ENCODE measurements at regions not wholly inside any gene's neighbourhood (a gene's known extent, or its start where the extent isn't known, plus 50 kb on each side); places are given as distances from the start of the nearest gene placed in this dataset.

DNA sequence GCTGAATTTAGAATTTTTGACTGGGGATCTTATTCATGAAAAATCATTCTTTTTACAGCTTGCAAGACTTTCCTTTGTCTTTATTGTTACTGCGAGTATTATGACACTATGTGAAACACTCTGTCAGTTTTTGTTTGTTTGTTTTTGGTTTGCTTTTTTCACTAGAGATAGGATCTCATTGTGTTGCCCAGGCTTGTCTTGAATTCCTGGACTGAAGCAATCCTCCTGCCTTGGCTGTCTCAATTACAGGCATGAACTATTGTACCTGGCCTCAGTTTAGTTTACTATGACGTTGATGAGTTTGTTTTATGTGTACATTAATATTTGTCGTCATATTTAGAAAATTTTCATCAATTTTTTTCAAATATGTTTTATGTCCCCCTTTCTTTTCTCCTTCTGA, 1030.0 kb upstream of the PRR20A start:
- TF ChIP-seq, protein P1, sequence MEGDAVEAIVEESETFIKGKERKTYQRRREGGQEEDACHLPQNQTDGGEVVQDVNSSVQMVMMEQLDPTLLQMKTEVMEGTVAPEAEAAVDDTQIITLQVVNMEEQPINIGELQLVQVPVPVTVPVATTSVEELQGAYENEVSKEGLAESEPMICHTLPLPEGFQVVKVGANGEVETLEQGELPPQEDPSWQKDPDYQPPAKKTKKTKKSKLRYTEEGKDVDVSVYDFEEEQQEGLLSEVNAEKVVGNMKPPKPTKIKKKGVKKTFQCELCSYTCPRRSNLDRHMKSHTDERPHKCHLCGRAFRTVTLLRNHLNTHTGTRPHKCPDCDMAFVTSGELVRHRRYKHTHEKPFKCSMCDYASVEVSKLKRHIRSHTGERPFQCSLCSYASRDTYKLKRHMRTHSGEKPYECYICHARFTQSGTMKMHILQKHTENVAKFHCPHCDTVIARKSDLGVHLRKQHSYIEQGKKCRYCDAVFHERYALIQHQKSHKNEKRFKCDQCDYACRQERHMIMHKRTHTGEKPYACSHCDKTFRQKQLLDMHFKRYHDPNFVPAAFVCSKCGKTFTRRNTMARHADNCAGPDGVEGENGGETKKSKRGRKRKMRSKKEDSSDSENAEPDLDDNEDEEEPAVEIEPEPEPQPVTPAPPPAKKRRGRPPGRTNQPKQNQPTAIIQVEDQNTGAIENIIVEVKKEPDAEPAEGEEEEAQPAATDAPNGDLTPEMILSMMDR (IDR thresholded peaks at IDR 0.05; ENCODE audit: insufficient read depth, low read length, poor library complexity, severe bottlenecking) = no peak
- Histone ChIP-seq H3K27me3 (replicated peaks; ENCODE audit: control insufficient read depth, insufficient read depth, low read length) (no peaks in the 10 kb centered on the region), H3K4me3 (replicated peaks; ENCODE audit: low read depth, low read length) (no peak overlapping the region), H3K36me3 (ENCODE audit: control insufficient read depth, insufficient read depth, low read length) (no peaks in the 10 kb centered on the region)
- no peak for DNase-seq (ENCODE audit: extremely low read depth, insufficient read length)

DNA sequence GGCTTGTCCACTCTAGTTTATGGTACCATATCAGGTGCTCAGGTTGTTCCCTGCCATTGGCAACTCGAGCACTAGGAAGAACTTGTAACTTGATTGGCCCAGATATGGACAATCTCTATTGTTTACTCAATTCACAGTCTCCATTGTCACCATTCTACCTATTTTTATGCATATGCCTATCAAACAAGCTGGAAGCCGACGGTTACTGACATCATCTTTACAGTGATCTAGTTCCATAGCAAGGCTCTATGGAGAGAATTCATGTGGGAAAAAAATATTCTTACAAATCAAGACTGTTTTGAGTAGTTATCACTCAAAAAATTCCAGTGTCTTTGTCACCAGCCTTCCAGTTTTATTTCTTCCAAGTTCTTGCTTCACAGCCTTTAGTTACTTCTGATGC, 1006.2 kb upstream of the PRR20A start:
- H3K27me3 ChIP-seq (replicated peaks; ENCODE audit: control insufficient read depth, insufficient read depth, low read length) = no peaks in the 10 kb centered on the region
- H3K4me3 ChIP-seq (replicated peaks; ENCODE audit: low read depth, low read length) = no peak overlapping the region
- no peaks in the 10 kb centered on the region for H3K36me3 ChIP-seq (ENCODE audit: control insufficient read depth, insufficient read depth, low read length)
- DNase-seq (ENCODE audit: extremely low read depth, insufficient read length) = no peak
- TF ChIP-seq, protein P1 (IDR thresholded peaks at IDR 0.05; ENCODE audit: insufficient read depth, low read length, poor library complexity, severe bottlenecking) = no peak

DNA sequence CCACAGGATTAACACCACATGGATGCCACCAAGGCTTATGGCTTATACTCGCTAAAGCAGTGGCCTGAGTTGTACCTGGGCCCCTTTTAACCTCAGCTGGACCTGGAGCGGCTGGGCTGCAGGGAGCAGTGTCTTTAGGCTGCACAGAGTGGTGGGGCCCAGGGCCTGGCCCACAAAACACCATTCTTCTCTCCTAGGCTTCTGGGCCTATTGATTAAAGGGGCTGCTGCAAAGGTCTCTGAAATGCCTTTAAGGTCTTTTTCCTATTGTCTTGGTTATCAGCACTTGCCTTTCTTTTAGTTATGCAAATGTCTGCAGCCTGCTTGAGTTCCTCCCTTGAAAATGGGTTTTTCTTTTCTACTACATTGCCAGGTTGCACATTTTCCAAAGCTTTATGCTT, 973.9 kb upstream of the PRR20A start:
- Histone ChIP-seq H3K36me3 (ENCODE audit: control insufficient read depth, insufficient read depth, low read length) (no peaks in the 10 kb centered on the region), H3K4me3 (replicated peaks; ENCODE audit: low read depth, low read length) (no peak overlapping the region), H3K27me3 (replicated peaks; ENCODE audit: control insufficient read depth, insufficient read depth, low read length) (no peaks in the 10 kb centered on the region)
- DNase-seq (ENCODE audit: extremely low read depth, insufficient read length) = no peak
- TF ChIP-seq, protein P1 (IDR thresholded peaks at IDR 0.05; ENCODE audit: insufficient read depth, low read length, poor library complexity, severe bottlenecking) = no peak

DNA sequence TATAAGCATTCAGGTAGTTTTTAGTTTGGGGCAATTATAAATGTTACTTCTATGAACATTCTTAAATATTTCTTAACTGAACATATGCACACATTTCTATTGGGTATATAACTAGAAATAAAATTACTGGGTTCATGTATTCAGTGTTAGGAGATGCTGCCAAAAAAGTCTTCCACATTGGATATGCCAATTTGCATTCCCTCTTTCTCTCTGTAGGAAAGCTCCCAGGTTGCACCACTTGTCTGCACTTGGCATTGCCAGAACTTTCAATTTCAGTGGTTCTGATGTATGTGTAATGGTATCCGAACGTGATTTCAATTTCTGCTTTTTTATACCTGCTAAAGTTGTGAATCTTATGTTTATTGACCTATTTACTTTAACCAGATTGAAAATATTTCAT, 972.1 kb upstream of the PRR20A start:
- TF ChIP-seq, protein P1 (IDR thresholded peaks at IDR 0.05; ENCODE audit: insufficient read depth, low read length, poor library complexity, severe bottlenecking) = no peak
- H3K4me3 ChIP-seq (replicated peaks; ENCODE audit: low read depth, low read length) = no peak overlapping the region
- no peaks in the 10 kb centered on the region for H3K36me3 ChIP-seq (ENCODE audit: control insufficient read depth, insufficient read depth, low read length)
- DNase-seq (ENCODE audit: extremely low read depth, insufficient read length) = no peak
- no peaks in the 10 kb centered on the region for H3K27me3 ChIP-seq (replicated peaks; ENCODE audit: control insufficient read depth, insufficient read depth, low read length)

DNA sequence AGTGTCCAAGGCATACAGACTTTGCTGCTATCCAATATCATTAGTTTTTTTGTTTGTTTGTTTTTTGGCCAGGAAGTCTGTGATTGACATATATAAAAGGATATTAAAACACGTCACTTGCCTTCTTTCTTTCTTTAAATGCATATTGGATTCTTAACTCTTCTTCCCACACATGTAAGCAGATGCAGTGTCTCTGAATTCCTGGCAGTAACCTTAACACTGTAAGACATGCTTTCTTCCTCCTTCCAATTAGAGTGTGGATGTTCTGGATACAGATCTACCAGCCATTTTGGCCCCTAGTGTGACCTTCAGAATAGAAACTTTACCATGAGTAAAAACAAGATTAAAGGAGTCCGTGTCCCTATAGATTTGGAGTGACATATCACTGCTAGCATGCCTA, 967.4 kb upstream of the PRR20A start:
- H3K4me3 ChIP-seq (replicated peaks; ENCODE audit: low read depth, low read length) = no peak overlapping the region
- TF ChIP-seq, protein P1 (IDR thresholded peaks at IDR 0.05; ENCODE audit: insufficient read depth, low read length, poor library complexity, severe bottlenecking) = no peak

DNA sequence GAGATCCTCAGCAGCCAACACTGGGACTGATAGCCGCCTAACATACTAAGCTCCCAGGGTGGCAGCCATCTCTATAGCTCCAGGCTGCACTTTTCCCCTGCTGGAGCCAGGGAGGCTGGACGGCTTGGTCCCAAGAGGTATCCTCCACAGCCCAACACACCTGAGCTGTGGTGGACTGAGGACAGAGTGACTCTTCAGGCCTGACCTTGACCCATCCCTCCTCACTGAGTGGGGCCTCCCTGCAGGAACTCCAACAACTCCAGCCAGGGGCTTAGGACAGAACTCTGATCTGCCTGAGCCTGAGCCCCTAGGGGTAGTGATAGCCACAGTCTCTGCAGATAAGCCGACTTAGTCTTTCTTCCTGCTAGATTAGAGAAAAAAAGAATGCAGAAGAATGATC, 958.1 kb upstream of the PRR20A start:
- Histone ChIP-seq H3K36me3 (ENCODE audit: control insufficient read depth, insufficient read depth, low read length) (no peaks in the 10 kb centered on the region), H3K4me3 (replicated peaks; ENCODE audit: low read depth, low read length) (no peak overlapping the region), H3K27me3 (replicated peaks; ENCODE audit: control insufficient read depth, insufficient read depth, low read length) (no peaks in the 10 kb centered on the region)
- TF ChIP-seq, protein P1 (IDR thresholded peaks at IDR 0.05; ENCODE audit: insufficient read depth, low read length, poor library complexity, severe bottlenecking) = no peak
- DNase-seq (ENCODE audit: extremely low read depth, insufficient read length) = no peak

More for the DNA sequence above, 967.4 kb upstream of the PRR20A start:
- H3K27me3 ChIP-seq (replicated peaks; ENCODE audit: control insufficient read depth, insufficient read depth, low read length) = no peaks in the 10 kb centered on the region
- no peaks in the 10 kb centered on the region for H3K36me3 ChIP-seq (ENCODE audit: control insufficient read depth, insufficient read depth, low read length)
- DNase-seq (ENCODE audit: extremely low read depth, insufficient read length) = no peak

Measured in GM06990 (cell line).